Activated naive CD4-positive, alpha-beta T cell treated with anti-CD3 and anti-CD28 coated beads for 36 hours (primary cell): ENCODE measurements at regions not wholly inside any gene's neighbourhood (a gene's known extent, or its start where the extent isn't known, plus 50 kb on each side); places are given as distances from the start of the nearest gene placed in this dataset.

Source experiments
- CTCF ChIA-PET: fragments of 350-600 bp; sonication (Branson Sonifier 250); formaldehyde crosslinking; loops from one replicate; lab custom pipeline; 2021; ENCODE audit warnings: antibody characterized with exemption; lab: Charles Lee
- DNase-seq: peaks from one replicate; pipeline ENCODE4 v3.0.0-alpha.2; 2020
- H3K27ac Mint-ChIP-seq: one replicate; pipeline ENCODE4 v1.8.0; 2021; ENCODE audit warnings: mild to moderate bottlenecking, mixed read lengths
- H3K27me3 Mint-ChIP-seq: one replicate; pipeline ENCODE4 v1.8.0; 2021; ENCODE audit warnings: low read depth, mixed read lengths
- H3K36me3 Mint-ChIP-seq: one replicate; pipeline ENCODE4 v1.8.0; 2021; ENCODE audit warnings: low read depth, mixed read lengths
- H3K4me1 Mint-ChIP-seq: one replicate; pipeline ENCODE4 v1.8.0; 2021; ENCODE audit warnings: low read depth, mixed read lengths
- H3K4me3 Mint-ChIP-seq: one replicate; pipeline ENCODE4 v1.8.0; 2021; ENCODE audit warnings: mild to moderate bottlenecking, moderate library complexity, mixed read lengths
- H3K9me3 Mint-ChIP-seq: one replicate; pipeline ENCODE4 v1.8.0; 2021; ENCODE audit warnings: mixed read lengths
- intact Hi-C: fragments of 100-400 bp; cut with micrococcal nuclease; formaldehyde crosslinking; loops from one replicate; pipeline ENCODE4 v1.15.1; 2023

DNA sequence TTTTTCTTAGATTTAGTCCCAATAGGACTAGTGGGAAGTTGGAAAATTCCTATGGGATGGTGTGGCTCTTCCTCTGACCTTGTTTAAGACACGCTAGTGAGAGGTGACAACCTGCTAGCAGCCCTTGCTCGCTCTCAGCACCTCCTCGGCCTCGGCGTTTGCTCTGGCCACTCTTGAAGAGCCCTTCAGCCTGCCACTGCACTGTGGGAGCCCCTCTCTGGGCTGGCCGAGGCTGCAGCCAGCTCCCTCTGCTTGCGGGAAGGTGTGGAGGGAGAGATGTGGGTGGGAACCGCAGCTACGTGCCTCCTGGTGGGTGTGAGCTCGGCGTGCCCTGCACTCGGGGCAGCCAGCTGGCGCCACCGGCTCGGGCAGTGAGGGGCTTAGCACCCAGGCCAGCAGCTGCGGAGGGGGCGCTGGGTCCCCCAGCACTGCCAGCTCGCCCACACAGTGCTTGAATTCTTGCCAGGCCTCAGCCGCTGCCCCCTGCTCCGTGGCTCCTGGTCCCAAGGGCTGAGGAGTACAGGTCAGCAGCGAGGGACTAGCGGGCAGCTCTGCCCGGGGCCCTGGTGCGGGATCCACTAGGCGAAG, 254.5 kb upstream of the ANKRD55 start:
- no peak for DNase-seq
- Mint-ChIP-seq H3K27me3 (no peaks in the 10 kb centered on the region), H3K4me3 (no peak overlapping the region), H3K36me3 (no peaks in the 10 kb centered on the region), H3K9me3 (peaks cover 11% of the 10 kb centered on the region), H3K27ac (no peak overlapping the region), H3K4me1 (peaks cover 22% of the 10 kb centered on the region)
- CTCF ChIA-PET = no interaction called here
- intact Hi-C loops = no loop called here

DNA sequence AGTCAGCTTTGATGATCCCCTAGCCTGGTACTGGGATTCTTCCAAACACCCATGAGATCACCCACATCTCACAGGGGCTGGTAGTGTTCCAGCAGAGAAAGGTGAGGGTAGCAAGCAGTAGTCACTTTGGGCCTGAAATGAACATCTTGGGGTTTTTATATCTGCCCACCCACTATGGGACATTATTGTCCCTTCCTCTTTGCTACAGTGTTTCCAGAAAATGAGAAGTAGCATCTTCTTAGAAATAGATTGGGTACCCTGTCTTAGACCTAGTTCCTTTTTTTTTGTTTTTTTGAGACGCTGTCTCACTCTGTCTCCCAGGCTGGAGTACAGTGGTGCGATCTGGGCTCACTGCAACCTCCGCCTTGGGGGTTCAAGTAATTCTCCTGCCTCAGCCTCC, 249.2 kb upstream of the ANKRD55 start:
- Mint-ChIP-seq H3K27me3 (no peaks in the 10 kb centered on the region), H3K27ac (no peak overlapping the region), H3K9me3 (peaks cover 8% of the 10 kb centered on the region), H3K4me1 (peaks cover 30% of the 10 kb centered on the region), H3K36me3 (no peaks in the 10 kb centered on the region), H3K4me3 (no peak overlapping the region)
- no peak for DNase-seq
- CTCF ChIA-PET = interaction anchor here (1.2 kb wide), 1 partner anchor 9 kb away, joined by 4 read pairs; no protein-coding TSS in a partner anchor
- intact Hi-C loops = loop anchor here (5.0 kb wide), 3 partner anchors 105 to 355 kb away; no protein-coding TSS in a partner anchor

DNA sequence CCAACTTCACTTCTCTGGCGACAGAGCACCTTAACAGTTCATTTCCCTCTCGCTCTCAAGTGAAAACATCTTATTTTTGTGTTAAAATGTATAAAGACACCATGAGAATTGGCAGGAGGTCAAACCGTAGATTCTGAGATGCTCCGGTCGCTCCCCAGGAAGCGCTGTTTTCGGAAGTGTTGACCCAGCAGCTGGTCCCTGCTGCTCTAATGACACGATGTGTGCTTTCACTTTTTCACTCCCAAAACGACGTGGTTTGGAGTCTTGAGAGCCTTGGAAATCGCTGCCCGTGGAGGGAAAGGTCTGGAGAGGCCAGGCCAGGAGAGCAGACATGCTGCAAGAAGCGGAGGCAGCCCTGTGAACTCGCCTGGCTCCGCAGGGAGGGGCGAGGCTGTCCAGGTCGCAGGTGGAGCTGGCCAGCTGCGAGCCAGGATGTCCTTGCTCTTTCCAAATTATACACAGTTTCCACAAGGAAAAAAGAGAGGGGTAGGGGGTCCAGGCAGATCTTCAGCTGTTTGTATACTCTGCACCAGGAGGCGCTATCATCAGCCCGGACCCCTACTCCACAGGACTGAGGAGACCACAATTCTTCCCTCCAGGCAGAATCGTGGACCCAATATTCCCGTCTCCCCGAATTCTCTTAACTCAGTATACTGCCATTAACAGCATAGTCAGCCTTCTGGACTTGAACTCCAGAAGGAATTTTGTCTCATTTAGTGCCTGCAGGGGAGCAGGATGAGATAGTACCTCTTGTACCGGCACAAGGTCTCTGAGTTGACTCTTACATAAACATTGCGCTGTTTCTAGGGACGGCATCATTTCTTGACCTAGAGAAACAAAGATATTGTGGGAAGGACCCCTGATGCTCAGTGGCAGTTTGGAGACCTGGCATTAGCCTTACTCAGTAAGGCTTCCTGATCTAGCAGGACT, 248.6 kb upstream of the ANKRD55 start:
- peak; percentile 14 for DNase-seq
- Mint-ChIP-seq H3K9me3 (peaks cover 4% of the 10 kb centered on the region), H3K36me3 (no peaks in the 10 kb centered on the region), H3K4me3 (peak overlapping the region; percentile 73), H3K27ac (no peak overlapping the region), H3K27me3 (no peaks in the 10 kb centered on the region), H3K4me1 (peaks cover 30% of the 10 kb centered on the region)
- intact Hi-C loops = loop anchor here (2.0 to 5.0 kb wide), 4 partner anchors 106 to 356 kb away; no protein-coding TSS in a partner anchor
- CTCF ChIA-PET = interaction anchor here (1.2 kb wide), 1 partner anchor 10 kb away, joined by 4 read pairs; no protein-coding TSS in a partner anchor

DNA sequence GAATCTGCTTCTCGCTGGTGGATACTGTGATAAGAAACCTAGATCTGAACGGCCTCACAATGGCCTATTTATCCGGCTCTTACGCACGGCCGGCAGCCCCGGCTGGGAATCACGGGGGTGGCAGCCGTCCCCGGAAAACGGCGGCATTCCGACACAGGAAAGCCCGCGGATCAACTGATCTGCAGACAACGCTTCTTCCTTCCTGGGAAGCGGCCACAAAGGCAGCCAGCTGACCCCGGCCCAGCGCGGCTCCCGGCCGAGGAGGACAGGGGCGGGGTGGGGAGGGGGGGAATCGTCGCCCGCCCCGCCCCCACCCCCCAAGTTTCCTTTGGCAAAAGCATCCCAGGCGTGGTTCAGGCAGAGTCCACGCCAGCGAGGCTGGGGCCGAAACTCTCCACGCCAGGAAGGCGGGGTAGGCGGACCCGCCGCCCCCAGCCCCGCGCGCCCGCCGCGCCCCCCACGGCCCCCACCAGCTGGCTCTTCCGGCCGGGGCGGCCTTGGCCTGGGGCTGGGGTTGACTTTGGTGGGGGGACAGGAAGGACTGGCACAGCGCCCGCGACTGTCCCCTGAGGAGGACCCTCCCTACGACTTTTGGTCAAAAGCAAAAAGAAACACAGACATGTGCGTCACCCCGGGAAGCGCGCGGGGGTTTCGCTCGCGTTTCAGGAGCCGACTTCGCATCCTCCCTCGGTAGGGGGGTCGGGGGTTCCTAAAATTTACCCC, 247.7 kb upstream of the ANKRD55 start:
- H3K27ac Mint-ChIP-seq = peak overlapping the region; percentile 33
- no peaks in the 10 kb centered on the region for H3K36me3 Mint-ChIP-seq
- H3K27me3 Mint-ChIP-seq = no peaks in the 10 kb centered on the region
- no peaks in the 10 kb centered on the region for H3K9me3 Mint-ChIP-seq
- CTCF ChIA-PET = interaction anchor here (1.2 to 1.7 kb wide), 3 partner anchors 13 to 358 kb away, joined by 3 to 8 read pairs (median 4); no protein-coding TSS in a partner anchor
- H3K4me1 Mint-ChIP-seq = peaks cover 32% of the 10 kb centered on the region
- H3K4me3 Mint-ChIP-seq = peak overlapping the region; percentile 73
- intact Hi-C loops = loop anchor here (1.0 to 5.0 kb wide), 5 partner anchors 106 to 356 kb away; partner anchors contain the start of gene MAP3K1
- DNase-seq = peak; percentile 44

DNA sequence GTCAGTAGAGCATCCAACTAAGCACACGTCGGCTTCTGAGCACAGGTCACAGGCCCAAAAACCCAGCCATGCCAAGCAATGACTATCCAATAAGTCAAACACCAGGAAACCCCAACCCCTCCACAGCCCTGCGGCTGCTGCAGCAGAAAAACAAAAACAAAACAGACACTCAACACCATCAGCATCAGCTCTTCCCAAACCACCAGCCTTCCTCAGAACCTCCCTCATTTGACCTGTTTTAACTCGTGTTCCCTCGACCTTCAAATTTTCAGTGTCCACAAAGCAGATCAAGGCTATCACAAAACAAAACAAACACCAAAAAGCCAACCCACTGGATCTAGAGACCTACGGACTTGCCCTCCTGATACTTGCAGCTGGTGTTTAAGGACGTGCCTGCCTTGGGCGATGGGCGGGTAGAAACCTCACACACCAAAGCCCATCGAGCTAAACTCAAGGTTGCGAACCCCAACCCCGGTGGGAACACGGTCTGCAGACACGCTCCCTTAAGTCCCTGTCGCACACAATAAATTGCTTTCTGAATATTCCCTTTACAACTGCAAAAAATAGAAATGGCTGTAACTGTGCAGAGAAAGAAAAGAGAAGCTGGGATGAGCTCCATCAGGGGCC, 247.1 kb upstream of the ANKRD55 start:
- Mint-ChIP-seq H3K27ac (peak overlapping the region; percentile 33), H3K36me3 (no peaks in the 10 kb centered on the region), H3K9me3 (no peaks in the 10 kb centered on the region), H3K27me3 (no peaks in the 10 kb centered on the region), H3K4me3 (peak overlapping the region; percentile 65), H3K4me1 (peaks cover 32% of the 10 kb centered on the region)
- intact Hi-C loops = loop anchor here (1.0 to 5.0 kb wide), 5 partner anchors 107 to 357 kb away; partner anchors contain the start of gene MAP3K1
- CTCF ChIA-PET = interaction anchor here (0.6 to 1.7 kb wide), 5 partner anchors 14 to 359 kb away, joined by 3 to 8 read pairs (median 4); no protein-coding TSS in a partner anchor
- DNase-seq = peak; percentile 42

DNA sequence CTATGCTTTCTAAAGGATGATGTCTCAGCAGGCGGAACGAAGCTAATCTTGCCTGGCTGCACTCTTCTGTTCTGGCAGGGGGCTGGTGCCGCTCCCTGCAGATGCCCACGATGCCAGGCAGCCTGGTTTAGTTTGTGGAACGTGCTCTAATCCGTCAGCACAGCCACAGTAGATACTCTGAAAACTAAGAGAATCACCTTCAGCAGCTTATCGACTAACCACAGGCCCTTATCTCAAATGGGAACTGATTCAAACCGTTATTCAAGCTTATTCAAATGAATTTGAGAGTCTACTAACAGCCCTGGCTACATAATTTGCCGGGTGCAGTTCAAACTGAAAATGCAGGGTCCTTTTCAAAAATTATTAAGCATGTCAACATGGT, 246.6 kb upstream of the ANKRD55 start:
- intact Hi-C loops = loop anchor here (1.0 to 5.0 kb wide), 6 partner anchors 108 to 358 kb away; partner anchors contain the start of gene MAP3K1
- no peaks in the 10 kb centered on the region for H3K27me3 Mint-ChIP-seq
- CTCF ChIA-PET = interaction anchor here (0.6 to 1.7 kb wide), 4 partner anchors 207 to 359 kb away, joined by 3 to 8 read pairs (median 4); no protein-coding TSS in a partner anchor
- peak overlapping the region; percentile 23 for H3K27ac Mint-ChIP-seq
- H3K4me3 Mint-ChIP-seq = peak overlapping the region; percentile 65
- H3K4me1 Mint-ChIP-seq = peaks cover 32% of the 10 kb centered on the region
- peak; percentile 14 for DNase-seq
- no peaks in the 10 kb centered on the region for H3K36me3 Mint-ChIP-seq
- no peaks in the 10 kb centered on the region for H3K9me3 Mint-ChIP-seq

DNA sequence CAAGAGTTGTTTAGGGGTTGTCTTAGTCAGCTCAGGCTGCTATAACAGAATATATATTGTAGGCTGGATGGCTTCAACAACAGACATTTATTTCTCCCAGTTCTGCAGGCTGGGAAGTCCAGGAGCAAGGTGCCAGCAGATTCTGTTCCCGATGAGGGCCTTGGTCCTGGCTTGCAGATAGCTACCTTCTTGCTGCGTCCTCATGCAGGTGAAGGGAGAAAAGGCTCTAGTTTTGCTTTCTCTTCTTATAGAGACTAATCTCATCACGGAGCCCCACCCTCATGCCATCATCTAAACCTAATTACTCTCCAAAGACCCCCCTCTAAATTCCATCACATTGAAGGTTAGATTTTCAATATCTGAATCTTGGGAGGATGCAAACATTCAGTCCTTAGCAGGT, 246.0 kb upstream of the ANKRD55 start:
- DNase-seq = no peak
- no peaks in the 10 kb centered on the region for H3K27me3 Mint-ChIP-seq
- no peaks in the 10 kb centered on the region for H3K9me3 Mint-ChIP-seq
- no peak overlapping the region for H3K27ac Mint-ChIP-seq
- CTCF ChIA-PET = interaction anchor here (0.6 to 1.8 kb wide), 3 partner anchors 348 to 360 kb away, joined by 3 to 8 read pairs (median 4); no protein-coding TSS in a partner anchor
- peak overlapping the region; percentile 65 for H3K4me3 Mint-ChIP-seq
- intact Hi-C loops = loop anchor here (2.0 kb wide), 1 partner anchor 208 kb away; no protein-coding TSS in a partner anchor
- peaks cover 32% of the 10 kb centered on the region for H3K4me1 Mint-ChIP-seq
- no peaks in the 10 kb centered on the region for H3K36me3 Mint-ChIP-seq

DNA sequence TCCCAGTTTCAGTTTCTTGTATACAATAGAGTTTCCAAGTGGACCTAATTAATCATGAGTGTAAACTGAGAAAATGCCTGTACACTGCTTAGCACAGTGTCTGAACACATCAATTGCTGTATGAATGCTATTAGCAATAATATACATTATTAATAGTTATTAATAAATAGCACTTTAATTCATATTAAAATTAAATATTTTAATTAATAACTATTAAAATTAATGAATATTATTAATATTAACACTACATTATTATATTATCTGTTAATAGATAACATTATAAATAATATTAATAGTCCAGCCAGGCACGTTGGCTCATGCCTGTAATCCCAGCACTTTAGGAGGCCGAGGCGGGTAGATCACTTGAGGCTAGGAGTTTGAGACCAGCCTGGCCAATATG, 244.9 kb upstream of the ANKRD55 start:
- no peaks in the 10 kb centered on the region for H3K36me3 Mint-ChIP-seq
- no peaks in the 10 kb centered on the region for H3K9me3 Mint-ChIP-seq
- intact Hi-C loops = loop anchor here (2.0 kb wide), 1 partner anchor 207 kb away; no protein-coding TSS in a partner anchor
- H3K4me1 Mint-ChIP-seq = peaks cover 32% of the 10 kb centered on the region
- H3K27me3 Mint-ChIP-seq = no peaks in the 10 kb centered on the region
- no peak for DNase-seq
- CTCF ChIA-PET = interaction anchor here (0.9 to 3.3 kb wide), 3 partner anchors 207 to 361 kb away, joined by 3 to 18 read pairs (median 8); no protein-coding TSS in a partner anchor
- no peak overlapping the region for H3K27ac Mint-ChIP-seq
- H3K4me3 Mint-ChIP-seq = no peak overlapping the region

DNA sequence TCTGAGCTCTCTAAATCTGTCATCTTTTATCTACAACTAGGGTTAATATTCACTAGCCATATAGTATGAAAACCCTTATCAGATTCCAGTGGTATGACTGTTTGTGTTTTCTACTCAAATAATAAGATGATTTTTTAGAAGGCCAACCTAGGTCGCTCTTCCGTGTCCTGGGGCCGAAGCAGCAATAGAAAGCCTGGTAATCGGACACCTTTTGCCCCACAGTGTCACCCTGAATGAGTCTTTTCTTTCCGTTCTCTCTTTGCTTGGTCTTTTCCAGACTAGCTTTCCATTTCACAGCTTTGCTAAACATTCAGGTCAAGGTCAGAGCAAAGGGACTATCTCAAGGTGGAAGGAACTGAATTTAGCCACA, 243.3 kb upstream of the ANKRD55 start:
- no peaks in the 10 kb centered on the region for H3K27me3 Mint-ChIP-seq
- H3K4me3 Mint-ChIP-seq = no peak overlapping the region
- H3K4me1 Mint-ChIP-seq = peaks cover 29% of the 10 kb centered on the region
- intact Hi-C loops = no loop called here
- no peaks in the 10 kb centered on the region for H3K36me3 Mint-ChIP-seq
- H3K27ac Mint-ChIP-seq = no peak overlapping the region
- DNase-seq = no peak
- no peaks in the 10 kb centered on the region for H3K9me3 Mint-ChIP-seq
- CTCF ChIA-PET = interaction anchor here (0.7 to 3.3 kb wide), 5 partner anchors 9 to 362 kb away, joined by 3 to 18 read pairs (median 3); no protein-coding TSS in a partner anchor

DNA sequence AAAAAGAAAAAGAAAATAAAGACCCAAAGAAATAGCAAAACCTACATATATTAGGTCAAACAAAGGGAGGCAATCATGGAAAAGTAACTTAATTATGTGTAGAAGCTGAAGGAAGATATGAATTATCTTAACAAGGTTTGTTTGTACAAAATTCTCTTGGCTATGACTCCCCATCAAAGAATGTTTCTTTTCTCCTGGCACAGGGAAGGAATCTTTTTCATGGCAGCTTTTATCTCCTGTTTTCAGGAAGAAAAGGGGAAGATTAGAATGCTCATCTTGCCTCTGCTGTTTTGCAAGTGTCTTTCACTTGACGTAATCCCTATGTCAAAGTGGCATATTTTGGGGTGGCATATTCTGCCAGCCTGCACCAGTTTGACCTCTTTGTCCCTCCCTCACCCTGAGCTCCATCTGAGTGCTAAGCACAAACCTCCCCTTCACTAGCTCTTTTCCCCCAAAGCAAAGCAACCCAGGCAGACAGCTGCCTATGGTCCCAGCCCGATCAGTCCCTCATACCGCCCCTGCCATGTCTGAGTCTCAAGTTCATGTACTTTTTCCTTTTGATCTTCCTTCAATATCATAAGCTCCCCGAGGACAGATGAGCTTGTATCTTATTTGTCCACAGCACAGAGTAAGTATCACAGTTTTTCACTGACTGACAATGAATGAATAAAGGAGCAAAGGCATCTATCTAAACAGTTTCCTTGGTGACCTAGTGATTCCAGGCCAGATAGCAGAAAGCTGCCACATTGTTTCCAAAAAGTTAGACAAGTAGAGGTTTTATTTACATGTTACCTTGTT, 242.8 kb upstream of the ANKRD55 start:
- Mint-ChIP-seq H3K4me1 (peaks cover 27% of the 10 kb centered on the region), H3K27me3 (no peaks in the 10 kb centered on the region), H3K9me3 (no peaks in the 10 kb centered on the region), H3K4me3 (no peak overlapping the region), H3K36me3 (no peaks in the 10 kb centered on the region), H3K27ac (no peak overlapping the region)
- CTCF ChIA-PET = interaction anchor here (0.6 to 3.3 kb wide), 7 partner anchors 8 to 1292 kb away, joined by 3 to 18 read pairs (median 3); no protein-coding TSS in a partner anchor
- intact Hi-C loops = no loop called here
- no peak for DNase-seq
